ENCODE measurements at regions not wholly inside any gene's neighbourhood (a gene's known extent, or its start where the extent isn't known, plus 50 kb on each side); places are given as distances from the start of the nearest gene placed in this dataset.

GRCh38 chr3:73964818-73965217, 340.1 kb upstream of the PDZRN3 start:
- BruUV-seq (replicated peaks) = no TSS peak
- H2AFZ ChIP-seq (ENCODE audit: control insufficient read depth, low read depth, low read length) = no peak overlapping the region
- TF ChIP-seq TCF12 (IDR thresholded peaks at IDR 0.05; ENCODE audit: low read depth, low read length) = no peak
- TF ChIP-seq WRNIP1 (IDR thresholded peaks at IDR 0.05; ENCODE audit: borderline replicate concordance, low read depth, low read length) = no peak
- no peak for TF ChIP-seq RCOR1 (conservative IDR thresholded peaks at IDR 0.05; ENCODE audit: low read depth, low read length)
- TF ChIP-seq ATF7 (IDR thresholded peaks at IDR 0.05; ENCODE audit: low read depth) = no peak
- TF ChIP-seq CEBPZ (IDR thresholded peaks at IDR 0.05; ENCODE audit: low read depth, low read length) = no peak
- TF ChIP-seq EED (IDR thresholded peaks at IDR 0.05; ENCODE audit: low read depth) = no peak
- TF ChIP-seq NKRF (conservative IDR thresholded peaks at IDR 0.05) = no peak
- no peak for TF ChIP-seq NFYA (IDR thresholded peaks at IDR 0.05; ENCODE audit: borderline replicate concordance, low read depth, low read length)
- no peak for TF ChIP-seq CREM (IDR thresholded peaks at IDR 0.05; ENCODE audit: low read depth)
- no peak for TF ChIP-seq ZNF592 (IDR thresholded peaks at IDR 0.05)
- no peak overlapping the region for H3K9ac ChIP-seq (ENCODE audit: control insufficient read depth, insufficient read depth, low read length)
- no peaks in the 10 kb centered on the region for H3K36me3 ChIP-seq (ENCODE audit: control insufficient read depth in 2 of 2, insufficient read depth in 2 of 2, low read length in 1 of 2)
- no peaks in the 10 kb centered on the region for H4K20me1 ChIP-seq (ENCODE audit: control insufficient read depth, insufficient read depth)
- POLR2A ChIA-PET = no interaction called here
- no peaks in the 10 kb centered on the region for H3K9me3 ChIP-seq (replicated peaks; ENCODE audit: control insufficient read depth, insufficient read depth, low read length)
- DNase-seq (ENCODE audit: low read depth, low spot score) = no peak
- SMC1A ChIA-PET (ENCODE audit: uncharacterized antibody, unreplicated experiment) = no interaction called here
- in situ Hi-C loops (cut with MboI) (no loop called here), intact Hi-C loops (cut with micrococcal nuclease; ENCODE audit: unreplicated experiment) (no loop called here)
- FAIRE-seq = no peak
- RAD21 ChIA-PET (ENCODE audit: unreplicated experiment) = no interaction called here
- H3K4me2 ChIP-seq (ENCODE audit: control insufficient read depth, insufficient read depth) = no peak overlapping the region
- CTCF ChIA-PET = no interaction called here
- H3K79me2 ChIP-seq (ENCODE audit: control insufficient read depth, insufficient read depth, low read length) = no peaks in the 10 kb centered on the region
- WGBS (ENCODE audit: insufficient coverage, insufficient replicate concordance, low lambda C conversion rate, missing lambda C conversion rate) = 50% methylated on average over 1 of the region's 1 CpG
- no peak for ATAC-seq
- H3K27me3 ChIP-seq (replicated peaks in 1 of 2; ENCODE audit: control insufficient read depth in 2 of 2, insufficient read depth in 2 of 2, low read length in 1 of 2) = no peaks in the 10 kb centered on the region
- H3K4me3 ChIP-seq = no peak overlapping the region
- H3K4me1 ChIP-seq (ENCODE audit: control insufficient read depth, insufficient read depth, low read length) = no peaks in the 10 kb centered on the region
- no peak overlapping the region for H3K27ac ChIP-seq (ENCODE audit: control insufficient read depth, insufficient read depth)

All from GM12878 (cell line).